HUES48 (cell line): ENCODE measurements at regions not wholly inside any gene's neighbourhood (a gene's known extent, or its start where the extent isn't known, plus 50 kb on each side); places are given as distances from the start of the nearest gene placed in this dataset.

Source experiments
- H3K27ac ChIP-seq: one replicate; pipeline ENCODE4 v1.7.0; 2013; ENCODE audit warnings: low read depth, low read length, inconsistent platforms
- H3K27me3 ChIP-seq: 2 replicates; pipeline ENCODE4 v1.6.1; 2013; ENCODE audit warnings: mild to moderate bottlenecking, low read length; ENCODE audit not compliant: control insufficient read depth, insufficient read depth
- H3K36me3 ChIP-seq: 2 replicates; pipeline ENCODE4 v1.6.1; 2013; ENCODE audit warnings: low read length; ENCODE audit not compliant: control insufficient read depth, insufficient read depth
- H3K4me1 ChIP-seq: 2 replicates; pipeline ENCODE4 v1.6.1; 2013; ENCODE audit warnings: mild to moderate bottlenecking, low read length; ENCODE audit not compliant: control insufficient read depth, insufficient read depth
- H3K4me3 ChIP-seq: 2 replicates; pipeline ENCODE4 v1.5.1; 2013; ENCODE audit warnings: mild to moderate bottlenecking, low read depth, low read length
- H3K9ac ChIP-seq: 2 replicates; pipeline ENCODE4 v1.6.1; 2013; ENCODE audit warnings: mild to moderate bottlenecking, low read depth, low read length, moderate library complexity
- H3K9me3 ChIP-seq: 2 replicates; pipeline ENCODE4 v1.6.1; 2013; ENCODE audit warnings: low read length; ENCODE audit not compliant: control insufficient read depth, insufficient read depth

- Histone ChIP-seq H3K27ac (no peak overlapping the region), H3K27me3 (no peaks in the 10 kb centered on the region), H3K36me3 (no peaks in the 10 kb centered on the region), H3K9ac (no peak overlapping the region), H3K4me1 (no peaks in the 10 kb centered on the region), H3K4me3 (no peak overlapping the region), H3K9me3 (no peaks in the 10 kb centered on the region)
These were observed 426.1 kb upstream of the THBS1 start for GRCh38 chr15:39154776-39155175.

DNA sequence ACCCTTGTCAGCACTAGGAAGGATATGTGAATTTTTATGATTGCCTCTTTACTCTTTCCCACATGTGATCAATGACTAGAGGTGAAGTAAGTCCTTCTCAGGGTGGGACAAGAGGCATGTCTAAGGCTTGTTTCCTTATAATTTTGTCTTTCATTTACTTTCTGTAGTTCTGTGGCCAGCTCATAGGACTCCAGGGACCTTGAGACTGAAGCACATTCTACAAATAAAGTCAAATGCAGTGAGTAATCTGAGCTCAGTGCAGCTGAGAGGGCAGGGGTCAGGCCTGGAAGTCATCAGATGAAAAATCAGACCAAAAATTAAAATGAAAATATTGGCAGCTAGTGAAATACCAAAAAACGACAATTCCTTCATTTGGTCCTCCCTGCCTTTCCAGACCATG is 424.7 kb upstream of the THBS1 start:
- Histone ChIP-seq H3K27ac (no peak overlapping the region), H3K9me3 (no peaks in the 10 kb centered on the region), H3K4me3 (no peak overlapping the region), H3K27me3 (no peaks in the 10 kb centered on the region), H3K4me1 (no peaks in the 10 kb centered on the region), H3K36me3 (no peaks in the 10 kb centered on the region), H3K9ac (no peak overlapping the region)

DNA sequence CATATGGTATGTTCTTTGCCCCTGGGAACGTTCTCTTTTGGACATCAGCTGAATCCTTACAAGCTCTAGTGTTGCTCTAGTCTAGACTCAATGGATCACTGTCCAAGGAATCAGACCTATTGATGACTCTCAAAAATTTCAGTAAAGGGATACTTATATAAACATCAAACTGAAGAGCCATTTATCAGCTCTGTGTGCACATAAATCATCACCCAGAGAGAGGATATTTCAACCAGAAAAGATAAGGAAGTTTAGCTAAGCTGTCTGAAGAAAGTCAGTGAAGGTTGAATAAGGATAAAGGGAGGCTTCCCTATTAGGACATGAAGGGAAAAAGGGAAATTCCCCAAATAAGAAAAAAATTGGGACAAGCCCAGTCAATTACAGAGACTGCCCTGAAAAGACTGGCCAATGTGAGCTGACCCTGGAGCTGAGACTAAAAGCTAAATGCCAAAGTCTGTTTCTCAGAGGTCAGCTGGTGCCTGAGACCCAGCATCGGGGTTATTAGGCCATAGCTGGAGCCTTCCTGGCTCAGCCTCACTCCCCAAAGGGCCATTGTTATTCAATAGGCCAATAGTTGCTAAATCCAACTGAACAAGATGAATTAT is 424.1 kb upstream of the THBS1 start:
- no peak overlapping the region for H3K4me3 ChIP-seq
- H3K36me3 ChIP-seq, result no peaks in the 10 kb centered on the region
- H3K4me1 ChIP-seq, result no peaks in the 10 kb centered on the region
- no peak overlapping the region for H3K27ac ChIP-seq
- H3K27me3 ChIP-seq, result no peaks in the 10 kb centered on the region
- no peaks in the 10 kb centered on the region for H3K9me3 ChIP-seq
- no peak overlapping the region for H3K9ac ChIP-seq

GRCh38 chr15:39157882-39158281 is 423.0 kb upstream of the THBS1 start:
- Histone ChIP-seq H3K9ac (no peak overlapping the region), H3K4me1 (0 out of 2 replicates have a peak, but pooled peaks cover 4% of the 10 kb centered on the region), H3K36me3 (no peaks in the 10 kb centered on the region), H3K9me3 (no peaks in the 10 kb centered on the region), H3K27me3 (no peaks in the 10 kb centered on the region), H3K27ac (no peak overlapping the region), H3K4me3 (no peak overlapping the region)

DNA sequence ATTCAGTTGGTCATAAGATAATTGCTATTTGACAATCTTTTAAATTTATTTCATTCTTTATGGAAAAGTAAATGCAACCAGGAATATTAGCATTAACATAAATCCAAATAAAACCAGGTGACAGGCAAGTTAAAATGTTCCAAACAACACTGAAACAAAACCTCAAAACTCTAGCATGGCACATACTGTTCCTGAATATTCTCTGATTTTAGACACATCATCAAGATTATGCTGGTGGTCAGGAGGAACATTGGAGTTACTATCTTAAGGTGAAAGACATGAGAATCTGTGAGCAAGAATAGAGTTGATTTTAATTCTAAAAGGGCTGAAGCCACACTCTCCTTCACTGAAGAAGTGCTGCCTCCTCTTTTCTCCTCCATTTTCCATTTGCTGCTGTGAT is 421.0 kb upstream of the THBS1 start:
- Histone ChIP-seq H3K9ac (no peak overlapping the region), H3K36me3 (no peaks in the 10 kb centered on the region), H3K4me3 (no peak overlapping the region), H3K27me3 (no peaks in the 10 kb centered on the region), H3K9me3 (no peaks in the 10 kb centered on the region), H3K27ac (no peak overlapping the region), H3K4me1 (0 out of 2 replicates have a peak, but pooled peaks cover 5% of the 10 kb centered on the region)

GRCh38 chr15:39161096-39161495 is 419.8 kb upstream of the THBS1 start:
- Histone ChIP-seq H3K9me3 (no peaks in the 10 kb centered on the region), H3K4me1 (0 out of 2 replicates have a peak, but pooled peaks cover 5% of the 10 kb centered on the region), H3K36me3 (no peaks in the 10 kb centered on the region), H3K9ac (no peak overlapping the region), H3K4me3 (no peak overlapping the region), H3K27me3 (no peaks in the 10 kb centered on the region), H3K27ac (no peak overlapping the region)

DNA sequence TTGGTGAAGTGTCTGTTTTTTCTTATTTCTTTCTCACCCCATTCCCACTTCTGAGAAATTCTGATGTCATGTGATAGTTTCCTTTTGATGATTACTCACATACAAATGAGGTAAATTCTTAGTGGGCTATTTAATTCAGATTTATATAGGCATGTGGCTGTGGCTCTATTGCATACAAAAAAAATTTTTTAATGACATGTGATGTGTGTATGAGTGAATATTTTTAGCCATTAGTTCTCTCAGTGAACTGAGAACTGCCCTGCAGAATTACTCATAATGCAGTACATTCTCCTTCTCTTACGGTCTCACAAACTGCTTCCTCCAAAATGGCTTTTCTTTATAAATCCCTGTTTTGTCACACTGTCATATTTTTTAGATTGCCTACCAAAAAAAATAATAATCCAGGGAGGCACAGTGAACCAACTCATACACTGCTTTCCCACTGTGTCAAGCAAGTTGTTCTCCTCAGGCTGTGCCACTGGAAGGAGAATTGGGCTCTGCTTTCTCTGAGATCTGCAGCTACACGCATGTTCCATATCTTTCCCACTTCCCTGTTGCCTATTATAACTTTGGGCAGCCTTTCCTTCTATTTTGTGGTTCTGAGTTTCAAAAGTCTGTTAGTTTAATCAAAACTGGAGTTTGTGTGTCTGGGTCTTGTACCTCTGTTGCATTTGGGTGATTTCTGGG is 415.7 kb upstream of the THBS1 start:
- Histone ChIP-seq H3K9me3 (no peaks in the 10 kb centered on the region), H3K27ac (no peak overlapping the region), H3K4me1 (peaks cover 22% of the 10 kb centered on the region), H3K9ac (no peak overlapping the region), H3K4me3 (no peak overlapping the region), H3K27me3 (no peaks in the 10 kb centered on the region), H3K36me3 (no peaks in the 10 kb centered on the region)

DNA sequence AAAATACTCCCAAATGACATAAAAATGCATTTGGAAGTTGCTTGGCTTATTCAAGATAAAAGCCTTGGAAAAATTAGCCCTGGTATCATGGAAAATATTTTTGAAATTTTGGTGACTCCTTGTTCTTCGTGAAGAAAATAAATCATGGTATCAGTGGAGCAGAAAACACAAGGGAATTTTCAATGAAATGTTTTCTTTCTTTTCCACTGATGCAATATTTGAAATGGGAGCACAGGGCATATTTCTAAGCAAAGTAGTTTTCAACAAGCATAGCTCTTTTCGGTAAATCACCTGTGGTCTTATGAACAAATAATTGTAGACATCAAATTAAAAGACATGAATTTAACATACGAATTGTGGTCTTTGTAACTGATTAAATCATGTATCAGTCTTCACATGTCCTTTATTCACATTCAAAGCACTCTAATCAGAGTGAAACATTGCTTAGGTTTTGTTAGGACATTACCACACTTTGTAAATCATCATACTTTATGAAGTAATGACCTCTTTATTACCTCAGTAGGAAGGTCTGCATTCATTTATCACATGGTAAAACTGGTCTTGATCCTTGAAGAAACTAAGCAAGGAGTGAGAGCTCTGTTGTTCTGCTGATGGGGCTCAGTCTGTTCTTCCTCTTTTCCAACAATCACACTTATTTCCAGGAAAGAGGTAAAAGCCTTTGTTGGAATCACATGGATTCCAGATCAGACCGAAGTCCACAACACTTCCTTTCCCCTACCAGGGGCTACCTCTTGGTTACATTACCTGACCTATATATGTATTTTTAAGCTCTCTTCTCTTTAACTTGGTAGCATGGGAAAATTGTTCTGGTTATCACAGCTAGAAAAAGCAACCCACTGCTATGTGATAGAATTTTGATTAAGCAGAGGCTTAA is 413.5 kb upstream of the THBS1 start:
- Histone ChIP-seq H3K9me3 (no peaks in the 10 kb centered on the region), H3K4me3 (no peak overlapping the region), H3K9ac (no peak overlapping the region), H3K36me3 (no peaks in the 10 kb centered on the region), H3K4me1 (peaks cover 32% of the 10 kb centered on the region), H3K27me3 (no peaks in the 10 kb centered on the region), H3K27ac (no peak overlapping the region)

GRCh38 chr15:39171944-39172368 is 408.9 kb upstream of the THBS1 start:
- Histone ChIP-seq H3K9me3 (no peaks in the 10 kb centered on the region), H3K27ac (peak overlapping the region; percentile 86), H3K27me3 (no peaks in the 10 kb centered on the region), H3K36me3 (no peaks in the 10 kb centered on the region), H3K4me3 (no peak overlapping the region), H3K9ac (peak overlapping the region; percentile 24; the same call in 1 of the 2 replicates), H3K4me1 (peaks cover 32% of the 10 kb centered on the region)

DNA sequence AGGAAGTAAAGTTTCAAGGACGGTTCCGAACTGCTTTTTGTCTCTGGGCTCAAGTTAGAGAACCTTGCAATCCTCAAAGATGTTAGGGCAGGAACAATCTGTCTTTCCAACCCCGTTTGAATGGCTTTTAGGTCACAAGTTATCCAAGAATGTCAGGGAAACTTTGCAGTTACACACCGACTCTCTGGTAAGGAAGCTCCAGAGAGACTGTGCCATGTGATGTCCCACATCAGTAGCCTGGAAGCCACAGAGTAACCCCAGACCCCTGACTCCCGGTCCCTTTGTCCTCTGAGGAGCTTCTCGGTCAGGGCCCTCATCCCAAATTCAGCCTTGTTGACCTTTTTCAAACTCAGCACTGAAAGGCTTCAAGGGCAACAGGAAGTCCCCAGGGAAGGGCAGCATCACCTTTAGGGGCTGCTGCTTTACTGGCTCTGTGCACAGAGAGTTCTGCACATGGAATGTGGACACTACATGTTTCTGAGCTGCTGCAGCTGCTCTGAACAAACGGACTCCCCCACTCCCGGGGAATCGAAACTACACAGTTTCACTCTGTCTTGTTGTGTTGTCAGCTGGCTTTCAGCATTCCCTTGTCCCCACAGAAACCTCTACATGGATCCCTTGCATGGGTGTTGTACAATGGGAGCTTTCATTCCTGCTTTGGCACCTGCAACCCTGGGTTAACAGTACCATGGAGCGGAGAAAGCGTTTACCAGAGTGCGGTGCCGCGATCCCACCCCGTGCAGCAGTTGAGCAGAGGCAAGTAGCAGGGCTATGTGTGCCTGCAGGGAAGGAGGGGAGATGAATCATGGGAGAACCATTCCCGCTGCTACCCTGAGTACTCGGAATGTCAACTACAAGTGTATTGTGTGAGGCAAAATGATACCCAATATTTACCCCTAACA is 408.2 kb upstream of the THBS1 start:
- Histone ChIP-seq H3K27ac (peak overlapping the region; percentile 86), H3K27me3 (no peaks in the 10 kb centered on the region), H3K9me3 (no peaks in the 10 kb centered on the region), H3K4me1 (peaks cover 30% of the 10 kb centered on the region), H3K36me3 (no peaks in the 10 kb centered on the region), H3K9ac (peak overlapping the region; percentile 24; the same call in 1 of the 2 replicates), H3K4me3 (no peak overlapping the region)
